Effector CD8-positive, alpha-beta T cell (primary cell): ENCODE measurements at regions not wholly inside any gene's neighbourhood (a gene's known extent, or its start where the extent isn't known, plus 50 kb on each side); places are given as distances from the start of the nearest gene placed in this dataset.
"Not testable (repeated sequence)": the region's sequence is repeated elsewhere in the genome, so short reads cannot be mapped to it uniquely, and the experiment has no call there.

Experiments
- DNase-seq: peaks from one replicate; lab custom pipeline; 2025; lab: John Stamatoyannopoulos, UW

DNA sequence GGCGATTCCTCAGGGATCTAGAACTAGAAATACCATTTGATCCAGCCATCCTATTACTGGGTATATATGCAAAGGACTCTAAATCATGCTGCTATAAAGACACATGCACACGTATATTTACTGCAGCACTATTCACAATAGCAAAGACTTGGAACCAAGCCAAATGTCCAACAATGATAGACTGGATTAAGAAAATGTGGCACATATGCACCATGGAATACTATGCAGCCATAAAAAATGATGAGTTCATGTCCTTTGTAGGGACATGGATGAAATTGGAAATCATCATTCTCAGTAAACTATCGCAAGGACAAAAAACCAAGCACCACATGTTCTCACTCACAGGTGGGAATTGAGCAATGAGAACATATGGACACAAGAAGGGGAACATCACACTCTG is 93.1 kb upstream of the NT5E start:
- DNase-seq, result not testable (repeated sequence)

DNA sequence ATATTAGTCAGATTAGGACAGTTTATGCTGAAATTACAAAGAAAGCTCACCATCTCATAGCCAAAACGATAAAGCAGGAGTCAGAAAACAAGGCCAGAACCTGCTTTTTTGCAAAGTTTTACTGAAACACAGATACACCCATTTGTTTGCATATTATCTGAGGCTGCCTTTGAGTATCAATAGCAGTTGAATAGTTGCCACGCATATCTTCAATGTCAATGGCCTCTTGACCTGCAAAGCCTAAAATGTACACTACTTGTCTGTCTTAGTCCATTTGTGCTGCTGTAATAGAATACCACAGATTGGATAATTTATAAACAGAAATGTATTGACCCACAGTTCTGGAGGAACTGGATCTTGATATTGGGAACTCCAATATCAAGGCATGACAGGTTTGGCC is 94.1 kb upstream of the NT5E start:
- DNase-seq, result no peak

DNA sequence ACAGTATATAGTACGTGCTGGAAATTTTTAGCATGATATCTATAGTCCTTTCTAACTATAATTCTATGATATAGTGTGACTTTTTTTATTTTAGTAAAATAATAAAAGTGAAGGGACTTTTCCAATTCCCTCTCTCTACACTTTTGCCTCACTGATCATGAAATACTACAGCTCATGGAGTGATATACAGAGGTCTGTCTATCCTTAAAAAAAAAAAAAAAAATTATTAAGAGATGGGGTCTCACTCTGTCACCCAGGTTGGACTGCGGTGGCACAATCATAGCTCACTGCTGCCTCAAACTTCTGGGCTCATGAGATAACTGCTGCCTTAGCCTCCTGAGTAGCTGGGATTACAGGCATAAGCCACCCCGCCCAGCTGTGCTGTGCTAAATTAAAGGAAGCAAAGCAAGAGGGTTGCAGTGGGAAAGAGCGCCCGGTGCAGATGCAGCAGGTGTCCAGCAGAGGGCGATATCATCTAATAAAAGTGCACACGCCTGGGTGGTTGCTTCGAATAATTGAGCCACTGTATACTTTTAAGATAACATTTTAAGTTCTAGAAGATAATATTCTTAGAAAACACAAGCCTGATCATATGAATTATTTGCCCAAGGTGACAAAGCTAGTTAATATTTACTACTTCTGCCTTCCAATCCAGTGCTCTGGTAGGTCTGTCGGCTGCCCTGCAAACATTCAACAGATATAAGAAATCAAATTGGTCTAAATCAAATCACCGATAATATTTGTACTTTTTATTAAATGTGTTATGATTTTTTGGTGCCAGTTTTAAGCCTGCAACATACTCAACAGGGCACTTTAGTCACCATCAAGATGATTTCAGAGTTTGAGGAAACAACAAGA is 94.9 kb upstream of the NT5E start:
- peak; percentile 53 for DNase-seq

DNA sequence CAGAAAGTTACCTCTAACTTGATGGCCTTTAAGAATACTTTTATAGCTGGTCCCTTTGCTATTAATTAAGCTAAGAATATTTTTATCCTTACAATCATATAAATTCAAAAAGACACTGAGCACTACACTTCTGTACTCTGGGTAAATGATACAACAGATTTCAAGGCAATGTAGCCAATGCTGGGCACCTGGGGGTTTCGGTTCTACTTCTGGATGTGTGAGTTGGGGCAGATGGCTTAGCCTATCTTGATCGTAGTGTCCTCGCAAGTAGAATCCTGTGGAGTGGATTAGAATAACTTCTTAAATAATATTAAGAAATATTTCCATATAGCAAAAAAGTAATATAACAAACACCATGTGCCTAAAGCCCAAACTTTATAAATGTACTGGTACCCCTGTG is 96.9 kb upstream of the NT5E start:
- DNase-seq, result no peak

DNA sequence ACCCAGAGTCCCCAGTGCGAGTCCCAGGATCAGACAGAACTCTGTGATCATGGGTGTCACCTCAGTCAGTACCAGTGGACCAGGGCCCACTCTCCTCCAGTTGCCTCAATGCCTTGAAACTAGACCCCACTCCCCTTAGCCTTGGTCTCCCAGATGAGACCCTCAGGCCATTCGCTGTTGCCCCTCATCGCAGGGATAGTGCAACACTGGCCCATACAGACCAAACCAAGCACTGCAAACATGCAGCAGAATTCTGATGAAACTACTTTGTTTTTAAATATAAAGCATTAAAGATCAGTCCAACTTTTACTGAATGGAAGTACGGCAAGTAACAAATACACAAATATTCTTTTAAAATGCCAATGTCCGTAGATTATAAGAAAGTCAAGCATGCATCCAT is 101.2 kb upstream of the NT5E start:
- no peak for DNase-seq

DNA sequence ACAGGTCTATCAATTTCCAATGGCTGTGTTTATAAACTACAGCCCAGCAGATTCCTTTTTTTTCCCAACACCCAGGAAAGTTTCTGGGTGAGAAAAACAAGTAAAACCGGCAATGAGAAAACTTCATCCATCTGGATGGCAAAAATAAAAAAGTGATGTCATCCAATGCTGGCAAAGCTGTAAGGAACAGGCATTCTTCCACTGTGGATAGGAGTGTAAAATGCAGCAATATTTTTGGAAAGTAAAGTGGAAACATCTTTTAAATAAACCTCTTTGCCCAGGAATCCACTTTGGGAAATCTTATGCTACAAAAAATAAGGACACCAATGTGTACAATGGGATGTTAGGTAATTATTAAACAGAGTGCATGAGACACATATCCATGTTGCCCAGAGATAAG is 102.1 kb upstream of the NT5E start:
- DNase-seq, result no peak

DNA sequence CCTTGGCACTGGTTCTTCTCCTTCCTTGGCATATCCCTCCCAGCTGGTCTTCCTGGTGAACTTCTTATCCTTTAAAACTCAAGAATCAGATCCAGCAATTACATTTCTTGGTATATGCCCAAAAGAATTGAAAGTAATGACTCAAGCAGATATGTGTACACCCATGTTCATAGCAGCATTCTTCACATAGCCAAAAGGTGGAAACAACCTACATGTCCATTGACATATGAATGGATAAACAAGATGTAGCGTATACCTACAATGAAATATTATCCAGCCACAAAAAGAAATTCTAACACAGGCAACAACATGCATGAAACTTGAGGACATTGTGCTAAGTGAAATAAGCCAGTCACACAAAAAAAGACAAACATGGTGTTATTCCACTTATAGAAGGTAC is 103.7 kb upstream of the NT5E start:
- no peak for DNase-seq

DNA sequence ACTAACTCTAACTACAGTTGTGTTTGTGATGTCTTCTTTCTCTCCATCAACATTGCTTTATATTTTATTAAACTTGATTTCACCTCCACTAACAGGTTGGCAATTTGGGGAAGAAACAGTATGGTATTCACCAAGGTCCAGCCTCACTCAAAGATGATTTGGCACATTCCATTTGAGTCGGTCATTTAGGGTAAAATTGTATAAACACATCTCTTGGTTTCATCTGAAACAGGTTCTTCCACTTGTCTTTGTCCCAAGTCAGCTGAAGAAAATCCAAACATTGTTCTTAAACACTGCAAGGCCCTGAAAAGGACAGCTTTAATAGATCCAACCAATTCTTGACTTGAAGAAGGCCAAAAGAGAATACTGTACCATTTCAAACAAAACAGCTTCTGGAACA is 104.9 kb upstream of the NT5E start:
- DNase-seq, result no peak

DNA sequence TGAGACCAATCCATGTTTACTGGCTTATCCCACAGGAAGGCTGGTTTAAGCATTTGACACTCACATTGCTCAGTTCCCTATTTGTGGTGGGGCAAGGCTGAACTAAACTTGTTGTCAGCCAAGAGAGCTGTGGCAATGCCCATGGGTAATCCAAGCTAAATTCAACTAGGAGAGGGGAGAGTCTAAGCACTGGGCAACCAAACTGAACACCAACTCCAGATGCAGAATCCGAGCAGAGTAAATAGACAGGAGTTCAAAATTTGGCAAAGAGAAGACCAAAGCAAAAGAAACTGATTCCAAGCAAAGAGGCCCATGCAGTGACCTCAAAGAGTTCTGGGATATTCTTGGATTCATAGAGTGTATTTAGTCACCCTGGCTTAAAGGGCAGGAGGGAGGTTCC is 106.5 kb upstream of the NT5E start:
- no peak for DNase-seq

DNA sequence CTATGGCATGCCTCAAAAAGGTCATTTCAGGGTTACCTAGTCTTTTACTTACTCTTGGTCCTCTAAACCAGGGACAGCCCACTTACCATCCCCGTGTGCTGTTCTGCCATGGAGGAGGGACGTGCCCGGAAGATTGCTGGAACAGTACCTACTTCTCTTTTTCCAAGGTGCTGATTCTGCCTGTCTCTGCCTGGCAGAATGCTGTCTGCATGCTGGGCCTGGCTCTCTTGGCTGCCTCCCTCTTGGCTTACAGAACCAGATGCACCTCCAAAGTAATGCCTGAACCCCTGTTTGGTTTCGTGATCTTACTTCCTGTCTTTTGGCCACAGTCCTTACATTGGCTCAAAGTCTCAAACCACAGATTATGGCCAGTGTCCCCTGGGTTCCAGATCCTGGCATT is 120.7 kb upstream of the NT5E start:
- DNase-seq, result no peak

DNA sequence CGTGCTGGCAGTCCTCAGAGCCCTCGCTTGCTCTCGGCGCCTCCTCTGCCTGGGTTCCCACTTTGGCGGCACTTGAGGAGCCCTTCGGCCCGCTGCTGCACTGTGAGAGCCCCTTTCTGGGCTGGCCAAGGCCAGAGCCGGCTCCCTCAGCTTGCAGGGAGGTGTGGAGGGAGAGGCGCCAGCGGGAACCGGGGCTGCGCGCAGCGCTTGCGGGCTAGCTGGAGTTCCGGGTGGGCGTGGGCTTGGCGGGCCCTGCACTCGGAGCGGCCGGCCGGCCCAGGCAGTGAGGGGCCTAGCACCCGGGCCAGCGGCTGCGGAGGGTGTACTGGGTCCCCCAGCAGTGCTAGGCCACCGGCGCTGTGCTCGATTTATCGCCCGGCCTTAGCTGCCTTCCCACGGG is 124.1 kb upstream of the NT5E start:
- not testable (repeated sequence) for DNase-seq

DNA sequence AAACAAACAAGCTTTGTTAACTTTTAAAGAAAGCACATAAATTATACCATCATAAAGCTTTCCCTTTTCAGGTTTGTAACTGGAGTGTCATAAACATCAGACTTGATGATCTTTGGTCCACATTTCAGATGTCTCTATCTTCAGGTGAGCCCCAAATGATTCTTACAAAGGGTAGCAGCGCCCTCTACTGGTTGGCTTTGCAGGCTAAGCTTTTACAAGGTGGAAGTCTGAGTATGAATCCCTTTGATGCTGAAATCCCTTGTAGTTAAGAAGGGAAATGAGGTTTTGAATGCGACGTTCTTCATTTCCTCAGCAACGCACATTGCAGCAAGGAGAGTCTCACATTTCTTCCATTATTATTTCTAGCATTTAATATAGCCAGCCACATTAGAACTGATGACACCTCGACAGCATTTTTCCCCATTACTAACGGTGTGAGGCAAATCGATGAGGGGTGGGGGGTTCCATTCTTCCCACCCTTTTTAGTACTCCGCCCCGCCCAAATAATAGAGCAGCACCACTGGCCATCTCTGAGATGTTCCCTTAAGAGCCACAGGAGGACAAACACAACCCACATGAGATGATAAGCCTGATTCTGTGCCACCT is 126.3 kb upstream of the NT5E start:
- DNase-seq, result peak; percentile 71

DNA sequence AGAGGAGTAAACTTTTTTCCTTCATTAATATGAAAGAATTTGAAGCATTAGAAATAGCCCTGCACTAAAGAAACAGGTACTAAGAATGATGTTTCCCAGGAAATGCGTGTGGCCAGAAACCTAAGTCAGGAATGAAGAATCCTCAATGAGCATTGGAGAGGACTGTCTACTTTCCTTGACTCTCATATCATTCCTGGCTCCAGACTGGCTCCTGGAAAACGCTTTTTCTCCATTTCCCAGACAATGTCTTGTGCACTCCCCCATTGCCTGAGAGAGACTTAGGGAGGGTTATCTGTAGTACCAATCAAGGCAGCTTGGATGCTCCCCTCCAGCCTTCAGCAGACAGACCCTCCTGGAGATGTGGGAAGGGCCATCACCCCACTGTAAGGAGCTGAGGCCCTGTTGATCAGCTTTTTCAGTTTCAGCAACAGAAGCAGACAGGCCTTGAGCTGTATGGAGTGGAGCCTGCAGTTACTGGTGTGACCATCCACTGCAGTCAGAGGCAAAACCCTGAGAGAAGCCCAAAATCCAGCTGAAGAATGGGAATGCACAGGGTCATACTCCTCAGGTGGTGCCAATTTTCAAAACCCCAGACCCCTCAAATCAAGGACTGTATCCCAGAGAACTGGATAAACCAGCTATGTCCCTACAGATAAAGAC is 127.3 kb upstream of the NT5E start:
- no peak for DNase-seq

DNA sequence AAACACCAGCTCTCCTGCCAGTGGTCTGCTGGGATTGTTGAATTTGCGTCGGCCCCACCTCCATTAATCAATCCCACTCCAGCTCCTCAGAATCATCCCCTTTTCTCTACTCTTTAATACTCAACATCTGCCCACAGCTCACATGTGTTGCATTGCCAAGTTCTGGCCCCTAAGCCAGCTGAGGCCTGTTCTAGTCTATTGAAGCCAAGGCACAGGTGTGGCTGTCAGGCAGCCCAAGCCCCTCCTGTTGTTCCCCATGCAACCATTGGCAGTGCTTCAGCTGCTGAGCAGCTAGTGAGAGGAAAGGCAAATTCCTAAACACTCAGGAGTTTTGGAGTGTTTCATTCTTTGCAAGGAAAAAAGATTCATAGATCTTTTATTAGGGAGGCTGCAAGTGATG is 128.0 kb upstream of the NT5E start:
- DNase-seq, result no peak

DNA sequence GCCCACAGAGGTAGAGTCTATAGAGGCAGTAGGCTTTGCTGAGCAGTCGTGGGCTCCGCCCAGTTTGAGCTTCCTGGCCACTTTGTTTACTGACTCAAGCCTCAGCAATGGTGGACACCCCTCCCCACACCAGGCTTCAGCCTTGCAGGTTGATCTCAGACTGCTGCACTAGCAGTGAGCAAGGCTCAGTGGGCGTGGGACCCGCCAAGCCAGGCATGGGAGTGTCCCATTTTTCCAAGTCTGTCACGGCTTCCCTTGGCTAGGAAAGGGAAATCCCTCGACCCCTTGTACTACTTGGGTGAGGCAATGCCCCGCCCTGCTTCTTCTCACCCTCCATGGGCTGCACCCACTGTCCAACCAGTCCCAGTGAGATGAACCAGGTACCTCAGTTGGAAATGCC is 135.3 kb upstream of the NT5E start:
- no peak for DNase-seq

DNA sequence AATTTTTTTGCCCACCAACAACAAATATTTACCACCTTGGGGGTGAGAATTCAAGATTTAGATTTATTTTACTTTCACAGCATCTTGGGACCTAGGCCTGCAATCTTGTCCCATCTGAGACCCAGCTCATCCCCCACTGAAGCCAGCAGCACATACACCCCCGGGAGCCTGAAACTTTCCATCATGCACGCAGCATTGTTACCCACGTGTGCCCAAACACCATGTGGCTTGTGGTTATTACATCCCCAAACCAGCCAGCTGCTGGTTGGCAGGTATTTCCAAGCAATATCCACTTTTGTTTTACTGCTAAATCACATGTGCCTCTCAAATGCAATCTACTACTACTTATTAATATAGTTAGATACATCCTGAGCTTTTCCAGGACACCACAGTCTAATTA is 149.3 kb upstream of the NT5E start:
- no peak for DNase-seq

DNA sequence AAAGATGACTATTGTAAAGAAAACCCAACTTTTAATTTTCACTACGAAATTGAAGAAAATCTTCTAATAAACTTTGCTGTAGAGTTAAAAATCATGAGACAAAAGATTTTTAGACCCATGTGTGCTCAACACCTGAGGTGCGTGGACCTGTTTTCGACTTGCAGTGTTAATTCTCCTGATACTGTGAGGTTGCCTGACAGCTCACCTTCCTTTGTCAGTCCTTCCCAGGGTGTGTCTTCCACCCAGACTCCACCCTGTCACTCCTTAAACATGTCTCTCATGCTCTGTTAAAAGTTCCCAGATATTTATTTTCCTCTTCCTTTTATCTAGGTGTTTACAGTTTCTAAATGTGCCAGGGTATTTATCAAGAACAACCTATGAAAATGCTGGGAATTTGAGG is 151.3 kb upstream of the NT5E start:
- no peak for DNase-seq

DNA sequence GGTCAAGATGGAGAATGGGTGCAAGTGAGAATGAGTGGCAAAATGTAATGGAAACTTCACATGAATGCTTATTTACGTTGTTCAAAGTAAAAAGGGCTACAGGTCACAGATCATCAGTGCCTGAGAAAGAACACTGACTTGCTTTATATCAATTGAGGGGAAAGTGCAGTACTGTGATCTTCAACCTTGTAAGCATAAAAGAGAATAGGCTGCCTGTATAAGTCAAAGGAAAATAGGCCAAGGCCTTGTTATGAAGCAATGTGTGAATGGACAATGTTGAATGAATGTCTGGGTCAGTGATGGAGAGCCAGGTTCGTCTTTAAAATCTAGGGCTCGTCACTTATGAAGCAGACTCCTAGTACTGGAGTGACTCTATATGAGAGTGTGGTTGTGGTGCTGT is 158.6 kb upstream of the NT5E start:
- no peak for DNase-seq

DNA sequence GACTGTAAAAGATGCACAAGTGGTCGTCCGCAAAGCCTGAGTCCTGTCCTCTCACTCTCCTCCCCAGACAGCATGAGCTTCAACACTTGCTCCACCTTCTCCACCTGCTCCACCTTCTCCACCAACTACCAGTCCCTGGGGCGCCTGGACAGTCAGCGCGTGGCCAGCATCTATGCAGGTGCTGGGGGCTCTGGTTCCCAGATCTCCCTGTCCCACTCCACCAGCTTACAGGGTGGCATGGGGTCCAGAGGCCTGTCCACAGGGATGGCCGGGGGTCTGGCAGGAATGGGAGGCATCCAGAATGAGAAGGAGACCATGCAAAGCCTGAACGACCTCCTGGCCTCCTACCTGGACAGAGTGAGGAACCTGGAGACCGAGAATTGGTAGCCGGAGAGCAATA is 162.2 kb upstream of the NT5E start:
- DNase-seq, result no peak

DNA sequence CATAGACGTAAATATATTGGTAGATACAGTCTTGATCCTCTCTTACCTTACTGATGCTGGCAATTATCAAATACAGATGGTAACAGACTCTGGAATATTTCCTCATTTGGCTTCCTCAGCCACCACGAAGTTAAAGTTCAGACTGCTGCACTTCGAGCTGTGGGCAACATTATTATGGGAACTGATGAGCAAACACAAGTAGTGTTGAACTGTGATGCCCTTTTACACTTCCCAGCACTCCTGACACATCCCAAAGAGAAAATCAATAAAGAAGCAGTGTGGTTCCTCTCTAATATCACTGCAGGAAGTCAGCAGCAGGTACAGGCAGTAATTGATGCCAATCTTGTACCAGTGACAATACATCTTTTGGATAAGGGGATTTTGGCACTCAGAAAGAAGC is 162.7 kb upstream of the NT5E start:
- DNase-seq, result no peak

DNA sequence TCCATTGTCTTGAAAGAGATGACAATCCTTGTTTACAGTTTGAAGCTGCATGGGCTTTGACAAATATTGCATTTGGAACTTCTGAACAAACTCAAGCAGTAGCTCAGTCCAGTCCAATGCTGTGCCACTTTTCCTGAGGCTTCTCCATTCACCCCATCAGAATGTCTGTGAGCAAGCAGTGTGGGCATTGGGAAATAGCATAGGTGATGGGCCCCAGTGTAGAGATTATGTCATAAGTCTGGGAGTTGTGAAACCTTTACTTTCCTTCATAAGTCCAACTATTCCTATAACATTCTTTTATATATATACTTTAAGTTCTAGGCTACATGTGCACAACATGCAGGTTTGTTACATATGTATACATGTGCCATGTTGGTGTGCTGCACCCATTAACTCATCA is 163.4 kb upstream of the NT5E start:
- not testable (repeated sequence) for DNase-seq

DNA sequence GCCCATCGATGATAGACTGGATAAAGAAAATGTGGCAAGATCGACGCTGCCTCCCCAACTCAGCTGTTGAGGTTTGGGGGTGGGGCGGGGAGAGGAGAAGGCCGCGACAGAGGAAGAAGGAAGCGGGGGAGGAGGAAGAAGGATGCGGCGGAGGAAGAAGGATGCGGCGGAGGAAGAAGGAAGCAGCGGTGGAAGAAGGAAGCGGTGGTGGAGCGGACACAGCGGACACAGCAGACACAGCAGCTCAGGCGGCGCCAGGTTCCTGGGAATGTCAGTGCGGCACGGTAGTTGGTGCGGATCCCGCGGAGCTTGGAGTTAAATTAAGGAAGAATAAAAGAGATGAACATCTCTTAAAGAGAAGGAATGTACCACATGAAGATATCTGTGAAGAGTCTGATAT is 163.9 kb upstream of the NT5E start:
- no peak for DNase-seq

DNA sequence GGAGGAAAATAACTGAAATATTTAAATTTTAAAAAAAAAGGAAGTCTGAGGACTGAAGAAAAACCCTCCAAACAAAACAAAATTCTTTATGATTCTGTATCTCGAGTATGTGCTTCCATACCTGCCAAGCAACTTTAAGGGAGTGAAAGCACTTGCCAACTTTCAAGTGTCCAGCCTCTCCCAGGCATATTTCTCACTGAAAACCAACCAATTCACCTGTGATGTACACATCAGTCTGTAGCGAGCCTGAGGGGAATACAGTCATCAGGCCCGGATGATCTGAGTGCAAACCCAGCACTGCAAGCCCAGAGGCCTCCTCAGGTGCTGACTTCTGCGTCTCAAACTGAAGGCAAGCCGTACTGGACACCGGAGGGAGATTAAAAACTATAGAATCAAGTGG is 164.8 kb upstream of the NT5E start:
- DNase-seq, result no peak
